Stimulated activated CD4-positive, alpha-beta T cell treated with anti-CD3 and anti-CD28 coated beads, Interleukin-1b, Interleukin-23, amount 100 ng/mL, for 24 hours (primary cell): ENCODE measurements at regions not wholly inside any gene's neighbourhood (a gene's known extent, or its start where the extent isn't known, plus 50 kb on each side); places are given as distances from the start of the nearest gene placed in this dataset.
"Not testable (repeated sequence)": the region's sequence is repeated elsewhere in the genome, so short reads cannot be mapped to it uniquely, and the experiment has no call there.

Source experiments
- DNase-seq, 4 experiments: peaks; one replicate each; pipeline ENCODE4 v3.0.0-alpha.2; 2020; ENCODE audit warnings: low read depth in 4 of 4, low spot score in 1 of 4

DNA sequence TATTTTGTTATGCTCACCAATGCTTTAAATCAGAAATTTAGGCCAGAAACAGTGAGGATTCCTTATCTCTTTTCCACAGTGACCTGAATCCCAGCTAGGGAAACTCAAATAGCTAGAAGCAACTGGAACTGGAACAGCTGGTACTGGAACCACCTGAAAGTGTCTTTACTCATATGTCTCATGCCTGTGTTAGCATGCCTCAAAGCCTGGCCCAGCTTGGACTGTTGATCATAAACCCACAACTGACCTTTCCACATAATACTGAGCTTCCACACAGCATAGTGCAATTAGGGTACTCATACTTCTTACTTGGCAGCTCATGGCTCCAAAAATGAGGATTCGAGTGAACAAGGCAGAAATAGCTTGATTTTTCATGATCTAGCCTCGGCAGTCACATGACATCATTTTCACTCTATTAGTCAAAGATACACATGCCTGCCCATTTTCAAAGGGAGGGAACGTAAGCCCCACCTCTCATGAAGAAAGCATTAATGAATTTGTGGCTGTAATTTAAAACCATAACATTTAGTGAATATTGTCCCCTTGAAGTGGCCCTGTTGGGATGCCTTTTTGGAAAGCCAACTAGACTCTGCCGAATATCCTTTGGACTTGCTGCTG, 80.8 kb upstream of the ACSL1 start:
- no peak for DNase-seq

DNA sequence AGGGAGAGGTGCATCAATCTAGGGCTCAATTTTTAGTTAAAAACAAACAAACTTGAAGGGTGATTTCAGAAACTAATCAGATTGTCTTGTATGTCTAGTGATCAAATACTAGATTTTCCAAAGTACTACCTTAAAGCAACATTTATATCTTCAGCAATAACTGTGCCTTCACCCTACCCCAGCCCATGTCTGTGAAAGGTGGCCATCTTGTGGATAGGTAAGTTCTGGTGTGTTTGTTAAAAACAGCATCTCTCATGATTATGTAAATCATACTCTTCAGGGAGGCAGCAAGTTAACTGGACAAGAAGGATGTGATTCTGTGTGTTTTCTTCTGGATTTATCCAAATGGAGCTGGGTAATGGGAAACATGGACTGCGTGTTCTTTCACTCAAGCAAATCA, 81.4 kb upstream of the ACSL1 start:
- DNase-seq = no peak

DNA sequence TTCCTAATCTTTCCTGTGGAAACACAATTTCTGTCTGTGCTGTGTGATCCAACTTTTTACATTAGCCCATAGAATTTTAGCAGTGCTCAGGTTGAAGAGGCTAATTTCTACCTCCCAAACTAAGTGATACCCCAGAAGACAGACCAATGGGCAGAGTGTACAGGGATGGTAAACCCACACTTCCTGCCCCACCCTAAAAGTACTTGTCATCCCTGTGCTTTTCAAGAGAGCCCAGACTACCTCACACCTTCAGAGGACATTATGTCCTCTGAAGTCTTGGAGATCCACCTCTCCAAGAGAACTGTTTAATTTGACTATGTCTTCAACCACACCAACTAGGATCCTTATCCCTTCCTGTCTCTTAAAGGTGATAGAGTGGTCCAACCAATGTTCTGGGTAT, 82.0 kb upstream of the ACSL1 start:
- no peak for DNase-seq

GRCh38 chr4:184911310-184911709, 85.5 kb upstream of the ACSL1 start:
- DNase-seq = no peak

GRCh38 chr4:184913356-184914143, 87.8 kb upstream of the ACSL1 start:
- DNase-seq = no peak

DNA sequence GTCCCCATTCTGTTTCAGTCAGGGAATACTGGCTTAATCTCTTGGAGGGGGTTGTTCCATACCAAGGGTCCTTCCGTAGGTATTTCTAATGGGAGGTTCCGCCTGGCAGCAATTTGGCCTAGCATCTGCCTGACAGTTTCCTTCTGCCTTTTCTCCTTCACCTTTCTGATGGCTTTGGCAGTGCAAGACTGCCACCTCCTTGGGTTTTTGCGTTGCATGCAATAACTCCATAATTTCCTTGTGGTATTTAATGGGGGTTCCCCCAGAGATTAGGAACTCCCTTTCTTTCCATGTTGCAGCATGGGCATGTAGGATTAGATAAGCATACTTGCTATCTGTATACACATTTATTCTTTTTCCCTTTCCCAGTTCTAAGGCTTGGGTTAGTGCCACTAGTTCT, 93.0 kb upstream of the ACSL1 start:
- not testable (repeated sequence) for DNase-seq

DNA sequence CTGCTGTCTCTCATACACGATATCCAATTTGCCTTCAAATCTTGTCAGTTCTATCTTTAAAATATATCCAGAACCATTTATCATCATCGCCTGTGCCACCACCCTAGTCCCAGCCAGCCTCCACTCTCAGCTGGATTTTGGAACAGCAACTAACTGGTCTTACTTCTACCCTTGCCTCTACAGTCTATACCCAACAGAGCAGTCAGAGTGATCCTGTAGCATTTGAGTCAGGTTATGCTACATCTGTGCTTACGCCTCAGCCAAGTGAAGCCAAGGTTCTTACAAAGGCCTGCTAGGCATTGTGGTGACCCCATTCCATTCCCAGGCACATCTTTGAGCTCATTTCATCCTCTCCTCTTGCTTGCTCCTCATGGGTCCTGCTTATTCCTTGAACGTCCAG, 95.7 kb upstream of the ACSL1 start:
- DNase-seq = no peak

- no peak for DNase-seq
Measured at GRCh38 chr4:184922301-184922700, 96.0 kb upstream of the HELT start.

- no peak for DNase-seq
Measured at GRCh38 chr4:184924516-184924915, 93.8 kb upstream of the HELT start.

- DNase-seq = no peak
Measured at GRCh38 chr4:184929476-184929875, 88.8 kb upstream of the HELT start.

GRCh38 chr4:184930026-184930425, 88.3 kb upstream of the HELT start:
- DNase-seq = no peak

DNA sequence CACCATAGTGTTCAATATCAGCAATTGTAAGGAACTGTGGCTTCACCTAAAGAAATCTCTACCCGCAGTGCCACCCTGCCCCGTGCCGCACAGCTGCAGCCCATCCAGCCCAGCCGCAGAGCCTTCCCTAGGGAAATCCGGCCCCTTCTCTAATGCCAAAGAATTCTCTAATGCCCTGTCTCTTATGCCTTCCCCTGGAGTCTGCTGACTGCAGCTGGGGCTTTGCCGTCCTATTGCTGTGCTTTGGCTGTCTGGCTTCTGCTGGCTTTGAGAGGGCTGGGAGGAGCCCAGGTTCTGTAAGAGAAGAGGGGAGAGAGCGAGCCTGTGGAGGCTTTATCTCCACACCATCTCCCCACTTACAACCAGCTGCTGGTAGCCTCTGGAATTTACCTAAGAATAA, 85.9 kb upstream of the HELT start:
- DNase-seq = no peak

DNA sequence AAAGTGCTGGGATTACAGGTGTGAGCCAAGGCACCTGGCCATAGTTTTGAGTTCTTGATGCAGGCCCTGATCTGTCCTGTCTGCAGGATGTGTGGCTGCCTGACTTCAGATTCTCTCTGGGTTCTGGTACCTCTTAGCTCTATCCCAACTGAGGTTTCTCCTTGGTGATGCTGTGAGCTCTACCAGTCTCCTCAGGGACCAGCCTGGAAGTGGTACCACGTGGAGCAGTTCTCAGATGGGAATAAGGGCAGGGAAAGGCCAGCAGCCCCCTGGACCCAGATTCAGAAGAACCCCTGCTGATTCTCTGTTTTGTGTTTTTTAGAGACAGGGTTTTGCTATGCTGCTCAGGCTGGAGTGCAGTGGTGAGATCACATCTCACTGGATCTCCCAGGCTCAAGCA, 85.0 kb upstream of the HELT start:
- DNase-seq = no peak

DNA sequence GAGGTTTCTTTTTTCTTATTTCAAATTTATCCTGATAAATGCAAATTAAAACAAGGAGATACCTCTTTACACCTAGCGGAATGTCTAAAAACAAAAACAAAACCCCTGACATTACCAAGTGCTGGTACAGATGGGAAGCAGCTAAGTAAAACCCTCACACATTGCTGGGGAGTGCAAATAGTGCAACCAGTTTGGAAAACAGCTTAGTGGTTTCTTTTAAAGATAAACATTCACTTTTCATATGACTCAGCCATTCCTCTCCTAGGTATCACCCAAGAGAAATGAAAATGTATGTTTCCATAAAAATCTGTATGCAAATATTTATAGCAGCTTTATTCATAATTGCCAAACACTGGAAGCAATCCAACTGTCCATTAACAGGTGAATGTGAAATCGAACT, 84.1 kb upstream of the HELT start:
- DNase-seq = no peak

DNA sequence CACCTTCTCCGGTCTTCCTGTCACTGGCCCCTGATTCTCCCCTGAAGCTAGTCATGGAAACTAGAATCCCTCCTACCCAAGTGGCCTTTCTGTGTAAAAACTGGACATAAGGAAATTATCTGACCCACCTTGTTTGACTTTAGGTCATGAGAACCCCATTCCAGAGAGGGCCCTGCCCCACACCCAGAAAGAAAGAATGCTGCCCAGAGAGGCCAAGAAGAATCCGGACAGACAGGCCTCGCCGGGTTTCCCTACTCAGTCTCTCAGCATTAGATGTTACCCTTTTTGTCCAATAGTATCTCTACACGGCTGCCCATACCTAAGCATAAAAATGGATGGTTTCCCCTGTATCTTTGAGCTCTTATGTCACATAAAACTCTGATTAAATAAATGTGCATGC, 83.3 kb upstream of the HELT start:
- no peak for DNase-seq

GRCh38 chr4:184936071-184936470, 82.2 kb upstream of the HELT start:
- DNase-seq = no peak

DNA sequence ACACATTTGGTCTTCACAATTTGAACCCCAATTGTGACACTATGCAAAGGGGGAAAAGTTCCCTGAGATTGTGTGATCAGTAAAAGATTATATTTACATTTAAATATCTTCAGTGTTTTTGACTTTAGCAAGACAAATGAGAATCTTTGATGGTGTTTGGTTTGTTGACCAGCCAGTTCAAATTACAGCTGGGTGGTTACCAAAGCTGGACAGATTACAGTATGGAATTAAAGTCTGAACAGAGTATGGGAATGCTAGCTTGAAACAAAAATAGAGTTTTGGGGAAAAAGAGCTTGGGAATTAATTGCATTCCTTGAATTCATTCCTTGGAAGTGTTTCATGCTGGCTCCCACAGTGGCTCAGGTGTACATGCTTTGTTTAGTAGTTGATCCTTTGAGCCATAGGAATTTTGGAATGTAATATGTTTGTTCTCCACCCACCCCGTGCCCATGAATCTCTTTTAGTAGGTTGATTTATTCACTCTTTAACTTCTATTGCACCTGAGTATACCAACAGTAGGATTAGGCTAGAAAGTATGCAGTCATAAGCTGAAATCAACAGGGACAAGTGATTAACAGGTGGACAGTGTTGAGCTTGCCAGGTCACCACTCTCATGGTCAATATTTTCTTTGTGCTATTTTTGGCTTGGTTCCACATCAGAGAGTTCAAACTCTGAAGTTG, 81.1 kb upstream of the HELT start:
- no peak for DNase-seq

- DNase-seq = no peak
Measured at GRCh38 chr4:184937745-184938144, 80.5 kb upstream of the HELT start.

DNA sequence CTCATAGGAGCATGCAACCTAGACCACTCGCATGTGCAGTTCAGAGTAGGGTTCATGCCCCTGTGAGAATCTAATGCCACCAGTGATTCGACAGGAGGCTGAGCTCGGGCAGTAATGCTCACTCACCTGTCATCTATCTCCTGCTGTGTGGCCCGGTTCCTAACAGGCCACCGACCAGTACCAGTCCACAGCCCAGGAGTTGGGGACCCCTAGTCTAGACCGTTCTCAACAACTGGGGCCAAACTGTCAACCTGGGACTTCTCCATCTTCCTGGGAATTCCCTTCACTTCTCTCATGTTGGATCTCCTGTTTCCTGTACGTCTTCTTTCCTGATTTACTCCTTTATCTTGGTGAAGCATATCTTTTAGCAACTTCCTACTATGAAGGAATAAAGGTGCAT, 79.4 kb upstream of the HELT start:
- DNase-seq = no peak

- DNase-seq = no peak
Measured at GRCh38 chr4:184939978-184940377, 78.3 kb upstream of the HELT start.

DNA sequence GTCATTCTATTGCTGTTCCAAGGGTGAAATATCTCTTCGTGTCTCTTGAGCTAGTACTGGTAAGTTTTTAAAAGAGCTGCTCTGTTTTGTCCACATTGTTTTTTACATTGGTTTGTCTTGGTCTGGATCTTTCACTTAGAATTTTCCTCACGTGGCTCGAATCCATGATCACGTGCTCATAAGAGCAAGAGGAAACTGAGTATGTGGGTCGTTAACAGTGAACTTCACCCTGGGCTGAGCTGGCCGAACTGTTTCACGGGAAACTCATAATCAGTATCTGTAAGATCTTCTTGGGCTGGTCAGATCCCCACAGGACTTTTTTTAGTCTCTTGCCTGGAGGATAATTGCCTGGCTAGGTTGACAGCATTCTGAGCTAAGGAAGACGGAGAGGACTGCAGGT, 77.8 kb upstream of the HELT start:
- DNase-seq = no peak

DNA sequence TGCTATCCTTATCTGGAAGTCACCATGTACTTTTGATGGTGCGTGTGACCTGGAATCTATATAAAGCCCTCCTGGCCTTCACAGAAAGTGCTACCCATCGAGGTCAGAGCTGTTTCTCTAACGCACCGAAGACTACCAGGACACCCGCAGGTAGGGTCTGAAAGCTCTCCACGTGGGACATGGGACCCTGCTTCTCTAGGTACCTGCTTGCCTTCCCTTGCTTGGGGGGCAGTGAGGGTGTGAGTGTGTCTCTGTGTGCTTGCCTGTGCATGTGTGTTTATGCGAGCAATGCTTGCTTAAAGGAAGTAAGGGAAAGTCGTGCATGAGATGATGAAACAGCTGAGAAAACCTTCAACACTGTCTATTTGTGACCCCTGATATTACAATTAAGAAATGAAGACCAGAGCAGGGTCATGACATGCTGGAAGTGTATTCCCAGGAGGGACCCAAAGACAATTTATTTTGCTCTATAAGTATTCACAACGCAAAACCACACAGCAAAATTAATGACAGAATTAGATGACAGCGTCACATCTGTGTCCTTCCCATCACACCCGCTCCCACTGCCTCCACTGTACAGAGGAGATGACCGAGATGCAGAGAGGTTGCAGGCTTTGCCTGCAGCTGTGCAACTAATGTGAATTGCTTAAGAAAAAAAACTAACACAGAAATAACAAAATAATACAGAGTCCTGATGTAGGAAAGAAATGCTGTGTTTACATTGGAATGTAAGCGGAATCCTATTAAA, 76.4 kb upstream of the HELT start:
- DNase-seq = no peak
